Caco-2 (cell line): ENCODE measurements at regions not wholly inside any gene's neighbourhood (a gene's known extent, or its start where the extent isn't known, plus 50 kb on each side); places are given as distances from the start of the nearest gene placed in this dataset.

ENCODE experiments used
- BruUV-seq: library from RNA; stranded (reverse); fragments of 400-500 nt; replicated peaks from 2 replicates; lab custom pipeline; 2021; lab: Mats Ljungman, UMichigan
- CTCF ChIA-PET: fragments of 300-600 bp; sonication (Branson Sonifier 250); formaldehyde crosslinking; loops from one replicate; lab custom pipeline; 2022; ENCODE audit warnings: antibody characterized with exemption; lab: Charles Lee
- POLR2A ChIA-PET: fragments of 300-600 bp; sonication (Branson Sonifier 250); formaldehyde crosslinking; loops from one replicate; lab custom pipeline; 2022; ENCODE audit warnings: antibody characterized with exemption; lab: Charles Lee
- DNase-seq, 2 experiments: peaks; one replicate each; pipeline versions ENCODE4 v3.0.0 to v3.0.0-alpha.2; 2020 to 2022
- H3K27me3 ChIP-seq: replicated peaks from 2 replicates; pipeline ENCODE4 v1.6.0; 2011; ENCODE audit warnings: low read length; ENCODE audit not compliant: control insufficient read depth, insufficient read depth
- H3K36me3 ChIP-seq: 2 replicates; pipeline ENCODE4 v1.5.1; 2011; ENCODE audit warnings: low read length; ENCODE audit not compliant: control insufficient read depth, insufficient read depth
- H3K4me1 ChIP-seq: fragments of 250-450 bp; sonication (Bioruptor Pico); 2 replicates; pipeline ENCODE4 v1.5.1; 2020; ENCODE audit warnings: mild to moderate bottlenecking
- H3K4me3 ChIP-seq: 2 replicates; pipeline ENCODE4 v1.5.1; 2011; ENCODE audit warnings: low read depth, mild to moderate bottlenecking, control low read depth, low read length
- H3K9me3 ChIP-seq: fragments of 250-450 bp; sonication (Bioruptor Pico); 2 replicates; pipeline ENCODE4 v1.5.1; 2020; ENCODE audit warnings: mild to moderate bottlenecking, moderate library complexity
- H3K27ac Mint-ChIP-seq: one replicate; pipeline ENCODE4 v1.8.0; 2022; ENCODE audit warnings: mixed read lengths; ENCODE audit not compliant: unreplicated experiment
- H3K27me3 Mint-ChIP-seq: one replicate; pipeline ENCODE4 v1.8.0; 2022; ENCODE audit warnings: mixed read lengths; ENCODE audit not compliant: insufficient read depth, unreplicated experiment
- H3K36me3 Mint-ChIP-seq: one replicate; pipeline ENCODE4 v1.8.0; 2022; ENCODE audit warnings: mild to moderate bottlenecking, mixed read lengths; ENCODE audit not compliant: insufficient read depth, unreplicated experiment
- H3K4me1 Mint-ChIP-seq: one replicate; pipeline ENCODE4 v1.8.0; 2022; ENCODE audit warnings: low read depth, mixed read lengths; ENCODE audit not compliant: unreplicated experiment
- H3K4me3 Mint-ChIP-seq: one replicate; pipeline ENCODE4 v1.8.0; 2022; ENCODE audit warnings: mild to moderate bottlenecking, moderate library complexity, mixed read lengths; ENCODE audit not compliant: unreplicated experiment
- H3K9me3 Mint-ChIP-seq: one replicate; pipeline ENCODE4 v1.8.0; 2022; ENCODE audit warnings: mixed read lengths; ENCODE audit not compliant: unreplicated experiment
- intact Hi-C: fragments of 100-400 bp; cut with micrococcal nuclease; formaldehyde crosslinking; loops from one replicate; pipeline ENCODE4 v1.10.0; 2022; ENCODE audit not compliant: unreplicated experiment
- TF ChIP-seq, protein P1 (sequence below), 2 experiments: fragments of 200-600 bp in 1 of 2; IDR thresholded peaks; 1 replicate in 1 of 2; 2 replicates in 1 of 2; pipeline versions ENCODE4 v1.5.1 to v1.8.0; 2011 to 2022; ENCODE audit warnings: antibody characterized with exemption in 1 of 2, control low read depth in 1 of 2, inconsistent platforms in 1 of 2, low read depth in 1 of 2, low read length in 1 of 2, mild to moderate bottlenecking in 1 of 2, moderate library complexity in 1 of 2; ENCODE audit not compliant: insufficient read depth in 1 of 2, severe bottlenecking in 1 of 2, unreplicated experiment in 1 of 2

DNA sequence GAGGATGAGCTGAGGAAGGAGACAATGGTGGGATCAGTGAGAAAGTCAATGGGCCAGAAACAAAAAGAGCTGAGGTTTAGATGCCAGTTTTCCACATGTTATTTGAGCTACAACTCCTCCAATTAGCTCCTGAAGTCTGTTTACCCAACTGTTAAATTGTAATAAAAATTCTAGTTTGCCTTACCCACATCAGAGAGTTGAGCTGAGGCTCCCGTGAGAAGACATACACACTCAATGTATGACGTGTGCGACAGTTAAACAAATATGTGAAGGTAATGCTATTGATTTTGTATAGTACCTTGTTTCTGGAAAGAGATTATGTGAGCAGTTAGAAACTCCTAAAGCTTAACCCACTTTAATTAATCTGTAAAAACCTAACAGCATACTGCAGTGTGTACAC is 318.1 kb upstream of the GRM7 start:
- Mint-ChIP-seq H3K4me1 (no peaks in the 10 kb centered on the region), H3K27me3 (no peaks in the 10 kb centered on the region), H3K36me3 (no peaks in the 10 kb centered on the region), H3K9me3 (peaks cover 9% of the 10 kb centered on the region), H3K27ac (no peak overlapping the region), H3K4me3 (no peak overlapping the region)
- BruUV-seq: no TSS peak
- POLR2A ChIA-PET: no interaction called here
- DNase-seq: no peak
- Histone ChIP-seq H3K4me3 (no peak overlapping the region), H3K27me3 (no peaks in the 10 kb centered on the region), H3K4me1 (no peaks in the 10 kb centered on the region), H3K9me3 (no peaks in the 10 kb centered on the region), H3K36me3 (no peaks in the 10 kb centered on the region)
- intact Hi-C loops: no loop called here
- TF ChIP-seq, protein P1, sequence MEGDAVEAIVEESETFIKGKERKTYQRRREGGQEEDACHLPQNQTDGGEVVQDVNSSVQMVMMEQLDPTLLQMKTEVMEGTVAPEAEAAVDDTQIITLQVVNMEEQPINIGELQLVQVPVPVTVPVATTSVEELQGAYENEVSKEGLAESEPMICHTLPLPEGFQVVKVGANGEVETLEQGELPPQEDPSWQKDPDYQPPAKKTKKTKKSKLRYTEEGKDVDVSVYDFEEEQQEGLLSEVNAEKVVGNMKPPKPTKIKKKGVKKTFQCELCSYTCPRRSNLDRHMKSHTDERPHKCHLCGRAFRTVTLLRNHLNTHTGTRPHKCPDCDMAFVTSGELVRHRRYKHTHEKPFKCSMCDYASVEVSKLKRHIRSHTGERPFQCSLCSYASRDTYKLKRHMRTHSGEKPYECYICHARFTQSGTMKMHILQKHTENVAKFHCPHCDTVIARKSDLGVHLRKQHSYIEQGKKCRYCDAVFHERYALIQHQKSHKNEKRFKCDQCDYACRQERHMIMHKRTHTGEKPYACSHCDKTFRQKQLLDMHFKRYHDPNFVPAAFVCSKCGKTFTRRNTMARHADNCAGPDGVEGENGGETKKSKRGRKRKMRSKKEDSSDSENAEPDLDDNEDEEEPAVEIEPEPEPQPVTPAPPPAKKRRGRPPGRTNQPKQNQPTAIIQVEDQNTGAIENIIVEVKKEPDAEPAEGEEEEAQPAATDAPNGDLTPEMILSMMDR (IDR thresholded peaks at IDR 0.05; ENCODE audit: insufficient read depth in 1 of 2, low read depth in 1 of 2, low read length in 1 of 2, severe bottlenecking in 1 of 2, unreplicated experiment in 1 of 2): no peak
- CTCF ChIA-PET: no interaction called here

DNA sequence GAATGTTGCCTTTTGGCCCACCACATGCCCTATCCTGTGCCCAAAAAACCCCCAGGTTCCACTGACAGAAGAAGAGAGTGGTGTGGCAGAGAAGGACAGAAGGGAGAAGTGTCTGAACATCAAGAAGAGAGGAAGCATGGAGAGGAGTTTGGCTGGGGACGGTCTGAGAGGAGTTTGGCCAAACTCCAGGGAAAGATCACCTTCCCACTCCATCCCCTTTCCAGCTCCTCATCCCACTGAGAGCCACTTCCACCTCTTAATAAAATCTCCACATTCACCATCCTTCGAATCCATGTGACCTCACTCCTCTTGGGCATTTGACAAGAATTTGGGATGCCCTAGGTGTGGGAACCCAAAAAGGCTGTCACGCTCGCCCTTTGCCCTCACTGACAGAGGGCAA is 311.6 kb upstream of the GRM7 start:
- no peaks in the 10 kb centered on the region for H3K27me3 ChIP-seq
- Mint-ChIP-seq H3K4me3 (no peak overlapping the region), H3K36me3 (no peaks in the 10 kb centered on the region), H3K4me1 (no peaks in the 10 kb centered on the region), H3K9me3 (no peaks in the 10 kb centered on the region), H3K27me3 (no peaks in the 10 kb centered on the region), H3K27ac (no peak overlapping the region)
- DNase-seq: no peak
- intact Hi-C loops: no loop called here
- POLR2A ChIA-PET: no interaction called here
- no TSS peak for BruUV-seq
- H3K9me3 ChIP-seq: no peaks in the 10 kb centered on the region
- CTCF ChIA-PET: no interaction called here
- TF ChIP-seq, protein P1 (IDR thresholded peaks at IDR 0.05; ENCODE audit: insufficient read depth in 1 of 2, low read depth in 1 of 2, low read length in 1 of 2, severe bottlenecking in 1 of 2, unreplicated experiment in 1 of 2): no peak
- no peak overlapping the region for H3K4me3 ChIP-seq
- H3K36me3 ChIP-seq: no peaks in the 10 kb centered on the region
- no peaks in the 10 kb centered on the region for H3K4me1 ChIP-seq

DNA sequence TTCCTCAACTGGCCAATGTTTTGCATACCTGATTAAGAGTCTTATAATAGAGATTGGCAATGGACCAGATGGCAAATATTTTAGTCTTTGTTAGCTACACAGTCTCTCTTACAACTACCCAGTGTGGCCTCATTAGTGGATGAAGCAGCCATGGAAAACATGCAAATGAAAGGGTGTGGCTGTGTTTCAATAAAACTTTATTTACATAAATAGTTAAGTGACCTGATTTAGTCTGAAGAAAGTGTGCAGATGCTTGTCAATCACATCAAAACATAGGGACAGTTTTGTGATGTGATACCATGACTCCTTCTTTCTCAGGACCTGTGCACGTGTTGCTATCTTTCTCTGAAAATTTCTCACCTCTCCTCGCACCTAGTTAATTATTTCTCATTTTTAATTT is 309.8 kb upstream of the GRM7 start:
- no peak overlapping the region for H3K27ac Mint-ChIP-seq
- TF ChIP-seq, protein P1 (IDR thresholded peaks at IDR 0.05; ENCODE audit: insufficient read depth in 1 of 2, low read depth in 1 of 2, low read length in 1 of 2, severe bottlenecking in 1 of 2, unreplicated experiment in 1 of 2): no peak
- H3K27me3 Mint-ChIP-seq: no peaks in the 10 kb centered on the region
- no peak for DNase-seq
- H3K9me3 ChIP-seq: no peaks in the 10 kb centered on the region
- H3K9me3 Mint-ChIP-seq: no peaks in the 10 kb centered on the region
- POLR2A ChIA-PET: no interaction called here
- CTCF ChIA-PET: no interaction called here
- H3K4me1 ChIP-seq: no peaks in the 10 kb centered on the region
- H3K4me3 Mint-ChIP-seq: no peak overlapping the region
- H3K36me3 ChIP-seq: no peaks in the 10 kb centered on the region
- H3K4me3 ChIP-seq: no peak overlapping the region
- H3K36me3 Mint-ChIP-seq: no peaks in the 10 kb centered on the region
- H3K4me1 Mint-ChIP-seq: no peaks in the 10 kb centered on the region
- H3K27me3 ChIP-seq: no peaks in the 10 kb centered on the region
- no TSS peak for BruUV-seq
- intact Hi-C loops: no loop called here
